ENCODE measurements at regions not wholly inside any gene's neighbourhood (a gene's known extent, or its start where the extent isn't known, plus 50 kb on each side); places are given as distances from the start of the nearest gene placed in this dataset.

GRCh38 chr5:82785456-82785855, 291.7 kb downstream of the TMEM167A start:
- POLR2A ChIA-PET: no interaction called here
- TF ChIP-seq MYC (IDR thresholded peaks at IDR 0.05; ENCODE audit: insufficient read depth, insufficient read length, insufficient replicate concordance, low read length, severe bottlenecking) (no peak), RAD21 (IDR thresholded peaks at IDR 0.05; ENCODE audit: insufficient read depth, low read depth, low read length) (no peak), SMAD1 (IDR thresholded peaks at IDR 0.05; ENCODE audit: low read depth, partially characterized antibody) (no peak), SMARCA5 (IDR thresholded peaks at IDR 0.05) (no peak), ESRRA (IDR thresholded peaks at IDR 0.05; ENCODE audit: low read length) (no peak), POLR2AphosphoS5 (IDR thresholded peaks at IDR 0.05; ENCODE audit: low read length) (no peak), STAT3 (IDR thresholded peaks at IDR 0.05; ENCODE audit: low read depth, low read length) (no peak)
- no peaks in the 10 kb centered on the region for H3K9me3 ChIP-seq (replicated peaks; ENCODE audit: control insufficient read depth, insufficient read depth, low read length)
- no peak overlapping the region for H3K9ac ChIP-seq (ENCODE audit: control insufficient read depth, insufficient read depth, low read length)
- H3K4me2 ChIP-seq (ENCODE audit: control insufficient read depth, insufficient read depth): no peak overlapping the region
- no peaks in the 10 kb centered on the region for H4K20me1 ChIP-seq (ENCODE audit: control insufficient read depth, insufficient read depth)
- no peak for DNase-seq (ENCODE audit: low read depth, low spot score)
- H2AFZ ChIP-seq (ENCODE audit: control insufficient read depth, low read depth, low read length): no peak overlapping the region
- SMC1A ChIA-PET (ENCODE audit: uncharacterized antibody, unreplicated experiment): interaction anchor here (0.7 kb wide), 1 partner anchor 87 kb away, joined by 3 read pairs; no protein-coding TSS in a partner anchor
- FAIRE-seq: no peak
- H3K27me3 ChIP-seq (replicated peaks in 1 of 2; ENCODE audit: control insufficient read depth in 2 of 2, insufficient read depth in 2 of 2, low read length in 1 of 2): no peaks in the 10 kb centered on the region
- intact Hi-C loops (cut with micrococcal nuclease; ENCODE audit: unreplicated experiment): loop anchor here (10.0 kb wide), 1 partner anchor 769 kb away; no protein-coding TSS in a partner anchor
- H3K27ac ChIP-seq (ENCODE audit: control insufficient read depth, insufficient read depth): no peak overlapping the region
- H3K4me1 ChIP-seq (ENCODE audit: control insufficient read depth, insufficient read depth, low read length): no peaks in the 10 kb centered on the region
- no peaks in the 10 kb centered on the region for H3K79me2 ChIP-seq (ENCODE audit: control insufficient read depth, insufficient read depth, low read length)
- RAD21 ChIA-PET (ENCODE audit: unreplicated experiment): no interaction called here
- ATAC-seq: no peak
- H3K4me3 ChIP-seq: no peak overlapping the region
- no peaks in the 10 kb centered on the region for H3K36me3 ChIP-seq (ENCODE audit: control insufficient read depth in 2 of 2, insufficient read depth in 2 of 2, low read length in 1 of 2)
- CTCF ChIA-PET: no interaction called here
- BruUV-seq (replicated peaks): no TSS peak
- in situ Hi-C loops (cut with MboI): no loop called here

DNA sequence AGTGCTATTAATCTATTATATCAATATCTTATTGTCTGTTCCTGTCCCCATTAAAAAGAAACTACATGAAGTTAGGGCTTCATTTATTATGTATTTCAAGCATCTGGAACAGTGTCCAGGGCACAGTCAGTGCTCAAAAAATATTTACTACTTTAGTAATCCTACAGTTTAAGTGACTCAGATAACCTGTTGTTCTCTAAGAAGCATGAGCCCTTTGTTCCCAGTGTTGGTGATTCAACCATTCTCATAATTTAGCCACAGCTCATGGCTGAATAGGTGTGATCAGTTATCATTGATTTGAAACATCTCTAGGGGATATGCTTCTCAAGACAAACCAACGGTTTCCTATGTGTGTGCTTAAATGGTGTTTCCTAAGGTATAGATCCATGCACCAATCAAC, 292.7 kb downstream of the TMEM167A start:
- SMC1A ChIA-PET (ENCODE audit: uncharacterized antibody, unreplicated experiment): interaction anchor here (0.7 kb wide), 1 partner anchor 86 kb away, joined by 3 read pairs; no protein-coding TSS in a partner anchor
- in situ Hi-C loops (cut with MboI): no loop called here
- Histone ChIP-seq H3K4me1 (ENCODE audit: control insufficient read depth, insufficient read depth, low read length) (no peaks in the 10 kb centered on the region), H3K4me3 (no peak overlapping the region), H2AFZ (ENCODE audit: control insufficient read depth, low read depth, low read length) (no peak overlapping the region), H4K20me1 (ENCODE audit: control insufficient read depth, insufficient read depth) (no peaks in the 10 kb centered on the region), H3K9me3 (replicated peaks; ENCODE audit: control insufficient read depth, insufficient read depth, low read length) (no peaks in the 10 kb centered on the region), H3K36me3 (ENCODE audit: control insufficient read depth in 2 of 2, insufficient read depth in 2 of 2, low read length in 1 of 2) (no peaks in the 10 kb centered on the region), H3K9ac (ENCODE audit: control insufficient read depth, insufficient read depth, low read length) (no peak overlapping the region), H3K79me2 (ENCODE audit: control insufficient read depth, insufficient read depth, low read length) (no peaks in the 10 kb centered on the region), H3K27ac (ENCODE audit: control insufficient read depth, insufficient read depth) (no peak overlapping the region), H3K4me2 (ENCODE audit: control insufficient read depth, insufficient read depth) (no peak overlapping the region), H3K27me3 (replicated peaks in 1 of 2; ENCODE audit: control insufficient read depth in 2 of 2, insufficient read depth in 2 of 2, low read length in 1 of 2) (no peaks in the 10 kb centered on the region)
- RAD21 ChIA-PET (ENCODE audit: unreplicated experiment): no interaction called here
- POLR2A ChIA-PET: no interaction called here
- 0% methylated on average over 1 of the region's 1 CpG for whole genome bisulfite sequencing (ENCODE audit: insufficient coverage, insufficient replicate concordance, low lambda C conversion rate, missing lambda C conversion rate)
- BruUV-seq (replicated peaks): no TSS peak
- FAIRE-seq (no peak), ATAC-seq (no peak), DNase-seq (ENCODE audit: low read depth, low spot score) (no peak)
- TF ChIP-seq PAX5 (IDR thresholded peaks at IDR 0.05; ENCODE audit: borderline replicate concordance, low read depth, low read length): no peak
- intact Hi-C loops (cut with micrococcal nuclease; ENCODE audit: unreplicated experiment): loop anchor here (10.0 kb wide), 1 partner anchor 770 kb away; no protein-coding TSS in a partner anchor
- CTCF ChIA-PET: no interaction called here

Measured in GM12878 (cell line).